A549 (cell line): ENCODE measurements at regions not wholly inside any gene's neighbourhood (a gene's known extent, or its start where the extent isn't known, plus 50 kb on each side); places are given as distances from the start of the nearest gene placed in this dataset.

Experiments used
- ATAC-seq, 2 experiments: fragments of 200-7000 bp in 1 of 2; fragments of >200 bp in 1 of 2; cut with Nextera tagmentation in 1 of 2; cut with Tn5 transposase in 1 of 2; 3 replicates each; pipeline versions ENCODE4 v1.8.0 to v1.9.1; 2018 to 2020; ENCODE audit warnings: mild to moderate bottlenecking in 1 of 2, moderate library complexity in 1 of 2
- CTCF ChIA-PET: fragments of 300-600 bp; sonication (Branson Sonifier 250); formaldehyde crosslinking; extraction: SDS; loops from one replicate; lab custom pipeline; 2021; ENCODE audit warnings: antibody characterized with exemption, inconsistent platforms; lab: Yijun Ruan, JAX
- POLR2A ChIA-PET: fragments of 350-600 bp; formaldehyde crosslinking; extraction: SDS; loops from one replicate; lab custom pipeline; 2021; ENCODE audit warnings: antibody characterized with exemption, inconsistent platforms; lab: Yijun Ruan, JAX
- DNase-seq, 2 experiments: peaks; one replicate each; pipeline versions ENCODE4 v3.0.0 to v3.0.0-alpha.2; 2011 to 2016; ENCODE audit warnings: low read depth in 1 of 2, low spot score in 1 of 2
- FAIRE-seq: peaks from 2 replicates; lab custom pipeline; 2011; peaks lifted over from hg19 to GRCh38; lab: Jason Lieb, UNC
- H3K27ac ChIP-seq, 2 experiments: fragments of >200 bp; sonication (Bioruptor Twin); formaldehyde crosslinking; 3 replicates each; pipeline ENCODE4 v1.5.1; 2016 to 2017
- H3K4me1 ChIP-seq: fragments of >200 bp; sonication (Bioruptor Twin); formaldehyde crosslinking; 3 replicates; pipeline ENCODE4 v1.6.1; 2016
- H3K4me2 ChIP-seq: fragments of >200 bp; sonication (Bioruptor Twin); formaldehyde crosslinking; 3 replicates; pipeline ENCODE4 v1.6.1; 2016
- H3K4me3 ChIP-seq: fragments of >200 bp; sonication (Bioruptor Twin); formaldehyde crosslinking; 3 replicates; pipeline ENCODE4 v1.5.1; 2016
- H3K9me3 ChIP-seq: fragments of >200 bp; sonication (Bioruptor Twin); formaldehyde crosslinking; 3 replicates; pipeline ENCODE4 v1.6.1; 2016
- BHLHE40 ChIP-seq: IDR thresholded peaks from 2 replicates; pipeline ENCODE4 v1.6.1; 2012; ENCODE audit warnings: low read depth, low read length, inconsistent platforms
- CBX8 ChIP-seq: fragments of 200-600 bp; sonication (generic); IDR thresholded peaks from 2 replicates; pipeline ENCODE4 v1.6.1; 2016
- CHD2 ChIP-seq: fragments of 150-350 bp; IDR thresholded peaks from 2 replicates; pipeline ENCODE4 v1.6.1; 2014; ENCODE audit warnings: low read length; ENCODE audit not compliant: partially characterized antibody
- CHD4 ChIP-seq: fragments of 200-600 bp; sonication (generic); IDR thresholded peaks from 2 replicates; pipeline ENCODE4 v1.6.1; 2016; ENCODE audit warnings: antibody characterized with exemption, mild to moderate bottlenecking, borderline replicate concordance
- EHMT2 ChIP-seq: fragments of 200-600 bp; sonication (generic); IDR thresholded peaks from 2 replicates; pipeline ENCODE4 v1.6.1; 2016; ENCODE audit warnings: antibody characterized with exemption, low read depth, mild to moderate bottlenecking, moderate library complexity
- ESRRA ChIP-seq: fragments of 150-350 bp; IDR thresholded peaks from 2 replicates; pipeline ENCODE4 v1.6.1; 2014; ENCODE audit warnings: mild to moderate bottlenecking, low read length, borderline replicate concordance
- FOXS1 ChIP-seq: fragments of 250-450 bp; sonication (Bioruptor Pico); IDR thresholded peaks from 2 replicates; pipeline ENCODE4 v1.5.0; 2020; ENCODE audit warnings: mild to moderate bottlenecking, moderate library complexity
- GATA3 ChIP-seq: IDR thresholded peaks from 2 replicates; pipeline ENCODE4 v1.6.1; 2012; ENCODE audit warnings: borderline replicate concordance
- HOXA7 ChIP-seq: fragments of 250-450 bp; sonication (Bioruptor Pico); IDR thresholded peaks from 2 replicates; pipeline ENCODE4 v1.5.0; 2020; ENCODE audit warnings: mild to moderate bottlenecking, moderate library complexity
- HOXB13 ChIP-seq: fragments of 250-450 bp; sonication (Bioruptor Pico); IDR thresholded peaks from 2 replicates; pipeline ENCODE4 v1.5.0; 2020; ENCODE audit warnings: low read depth, mild to moderate bottlenecking, moderate library complexity
- KDM1A ChIP-seq: fragments of 200-600 bp; sonication (generic); IDR thresholded peaks from 2 replicates; pipeline ENCODE4 v1.6.1; 2016; ENCODE audit warnings: low read depth, mild to moderate bottlenecking
- MAZ ChIP-seq: fragments of 150-350 bp; IDR thresholded peaks from 2 replicates; pipeline ENCODE4 v1.6.1; 2014; ENCODE audit warnings: antibody characterized with exemption, low read depth, low read length, borderline replicate concordance
- POLR2A ChIP-seq: IDR thresholded peaks from 2 replicates; pipeline ENCODE4 v1.6.1; 2012; ENCODE audit warnings: mild to moderate bottlenecking, low read length
- RAD21 ChIP-seq, 2 experiments: fragments of >200 bp in 1 of 2; sonication (Bioruptor Twin) in 1 of 2; formaldehyde crosslinking in 1 of 2; IDR thresholded peaks in 1 of 2; conservative IDR thresholded peaks in 1 of 2; 2 replicates in 1 of 2; 3 replicates in 1 of 2; pipeline ENCODE4 v1.6.1; 2012 to 2018; ENCODE audit warnings: inconsistent platforms in 1 of 2
- RFX5 ChIP-seq: fragments of 450-650 bp; IDR thresholded peaks from 2 replicates; pipeline ENCODE4 v1.7.1; 2014; ENCODE audit warnings: antibody characterized with exemption, mild to moderate bottlenecking, moderate library complexity
- RNF2 ChIP-seq: fragments of 200-600 bp; sonication (generic); IDR thresholded peaks from 2 replicates; pipeline ENCODE4 v1.6.1; 2016; ENCODE audit warnings: low read depth, mild to moderate bottlenecking, antibody characterized with exemption, moderate library complexity, borderline replicate concordance
- SMC3 ChIP-seq: fragments of >200 bp; sonication (Bioruptor Twin); formaldehyde crosslinking; IDR thresholded peaks from 3 replicates; pipeline ENCODE4 v1.6.1; 2018; ENCODE audit warnings: inconsistent platforms
- SREBF2 ChIP-seq: fragments of 450-650 bp; IDR thresholded peaks from 2 replicates; pipeline ENCODE4 v1.6.1; 2014; ENCODE audit warnings: mild to moderate bottlenecking, moderate library complexity
- ZC3H11A ChIP-seq: fragments of 450-650 bp; IDR thresholded peaks from 2 replicates; pipeline ENCODE4 v1.6.1; 2014; ENCODE audit warnings: antibody characterized with exemption, mild to moderate bottlenecking
- ZNF302 ChIP-seq: fragments of 250-450 bp; sonication (Bioruptor Pico); IDR thresholded peaks from 2 replicates; pipeline ENCODE4 v1.9.0; 2021; ENCODE audit warnings: inconsistent platforms, mild to moderate bottlenecking, moderate library complexity
- ZSCAN20 ChIP-seq: fragments of 250-450 bp; sonication (Bioruptor Pico); IDR thresholded peaks from 2 replicates; pipeline ENCODE4 v1.8.0; 2022; ENCODE audit warnings: mild to moderate bottlenecking, moderate library complexity
- WGBS: methylation state at CpG from one replicate; pipeline ENCODE4 v1.1.6; 2017; ENCODE audit errors: missing lambda C conversion rate; 5-methylcytosine and 5-hydroxymethylcytosine counted together
- TF ChIP-seq, protein P1 (sequence below): IDR thresholded peaks from 2 replicates; pipeline ENCODE4 v1.6.1; 2012; ENCODE audit warnings: low read depth, borderline replicate concordance
- TF ChIP-seq, protein P2 (sequence below): fragments of 250-450 bp; sonication (Bioruptor Pico); IDR thresholded peaks from 2 replicates; pipeline ENCODE4 v1.5.0; 2021; ENCODE audit warnings: mild to moderate bottlenecking, moderate library complexity, borderline replicate concordance
- TF ChIP-seq, protein P3 (sequence below): fragments of >200 bp; sonication (Bioruptor Twin); formaldehyde crosslinking; IDR thresholded peaks from 3 replicates; pipeline ENCODE4 v1.5.1; 2016
- TF ChIP-seq, protein P4 (sequence below): fragments of 250-450 bp; sonication (Bioruptor Pico); IDR thresholded peaks from 2 replicates; pipeline ENCODE4 v1.5.0; 2020; ENCODE audit warnings: low read depth, mild to moderate bottlenecking, moderate library complexity
- TF ChIP-seq, protein P5 (sequence below): IDR thresholded peaks from 2 replicates; pipeline ENCODE4 v1.6.1; 2012
- TF ChIP-seq, protein P6 (sequence below): fragments of 150-350 bp; IDR thresholded peaks from 2 replicates; pipeline ENCODE4 v1.6.1; 2014; ENCODE audit warnings: low read depth, mild to moderate bottlenecking, low read length
- TF ChIP-seq, protein P7 (sequence below): IDR thresholded peaks from 2 replicates; pipeline ENCODE4 v1.6.1; 2012

DNA sequence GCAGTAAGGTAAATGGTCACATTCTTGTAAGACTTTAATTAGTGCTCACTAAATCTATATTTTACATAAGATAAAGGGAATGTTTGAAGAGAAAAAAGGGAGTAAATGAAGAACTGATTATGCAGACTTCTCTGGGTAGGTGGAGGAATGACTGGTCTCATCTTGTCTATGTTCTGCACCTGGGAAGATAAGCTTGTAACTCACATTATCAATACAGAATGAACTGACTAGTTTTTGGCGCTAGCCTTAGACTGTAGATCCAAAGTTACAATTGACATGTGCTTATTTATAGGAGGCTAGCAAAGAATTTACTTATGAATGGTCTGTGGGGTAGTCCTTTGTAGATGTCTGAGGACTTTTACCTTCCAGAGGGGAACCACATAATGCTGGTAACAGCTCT, 214.9 kb upstream of the RAB4A start:
- no peak overlapping the region for H3K27ac ChIP-seq
- H3K4me3 ChIP-seq, result no peak overlapping the region
- peaks cover 2% of the 10 kb centered on the region; the same call in 1 of the 3 replicates for H3K9me3 ChIP-seq
- WGBS, result 89% methylated on average over 1 of the region's 1 CpG
- no peaks in the 10 kb centered on the region for H3K4me1 ChIP-seq
- POLR2A ChIA-PET, result no interaction called here
- H3K4me2 ChIP-seq, result no peak overlapping the region
- no peak for FAIRE-seq
- TF ChIP-seq, protein P1, sequence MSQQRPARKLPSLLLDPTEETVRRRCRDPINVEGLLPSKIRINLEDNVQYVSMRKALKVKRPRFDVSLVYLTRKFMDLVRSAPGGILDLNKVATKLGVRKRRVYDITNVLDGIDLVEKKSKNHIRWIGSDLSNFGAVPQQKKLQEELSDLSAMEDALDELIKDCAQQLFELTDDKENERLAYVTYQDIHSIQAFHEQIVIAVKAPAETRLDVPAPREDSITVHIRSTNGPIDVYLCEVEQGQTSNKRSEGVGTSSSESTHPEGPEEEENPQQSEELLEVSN, result no peak
- TF ChIP-seq RAD21 (conservative IDR thresholded peaks at IDR 0.05 in 1 of 2, IDR thresholded peaks at IDR 0.05 in 1 of 2) (no peak), POLR2A (no peak), GATA3 (no peak), CHD4 (no peak), CHD2 (no peak), FOXS1 (CRISPR knock-in tag) (no peak), ZNF302 (CRISPR knock-in tag) (no peak), CBX8 (no peak)
- TF ChIP-seq, protein P2, sequence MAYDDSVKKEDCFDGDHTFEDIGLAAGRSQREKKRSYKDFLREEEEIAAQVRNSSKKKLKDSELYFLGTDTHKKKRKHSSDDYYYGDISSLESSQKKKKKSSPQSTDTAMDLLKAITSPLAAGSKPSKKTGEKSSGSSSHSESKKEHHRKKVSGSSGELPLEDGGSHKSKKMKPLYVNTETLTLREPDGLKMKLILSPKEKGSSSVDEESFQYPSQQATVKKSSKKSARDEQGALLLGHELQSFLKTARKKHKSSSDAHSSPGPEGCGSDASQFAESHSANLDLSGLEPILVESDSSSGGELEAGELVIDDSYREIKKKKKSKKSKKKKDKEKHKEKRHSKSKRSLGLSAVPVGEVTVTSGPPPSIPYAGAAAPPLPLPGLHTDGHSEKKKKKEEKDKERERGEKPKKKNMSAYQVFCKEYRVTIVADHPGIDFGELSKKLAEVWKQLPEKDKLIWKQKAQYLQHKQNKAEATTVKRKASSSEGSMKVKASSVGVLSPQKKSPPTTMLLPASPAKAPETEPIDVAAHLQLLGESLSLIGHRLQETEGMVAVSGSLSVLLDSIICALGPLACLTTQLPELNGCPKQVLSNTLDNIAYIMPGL (CRISPR knock-in tag), result no peak
- TF ChIP-seq, protein P3, sequence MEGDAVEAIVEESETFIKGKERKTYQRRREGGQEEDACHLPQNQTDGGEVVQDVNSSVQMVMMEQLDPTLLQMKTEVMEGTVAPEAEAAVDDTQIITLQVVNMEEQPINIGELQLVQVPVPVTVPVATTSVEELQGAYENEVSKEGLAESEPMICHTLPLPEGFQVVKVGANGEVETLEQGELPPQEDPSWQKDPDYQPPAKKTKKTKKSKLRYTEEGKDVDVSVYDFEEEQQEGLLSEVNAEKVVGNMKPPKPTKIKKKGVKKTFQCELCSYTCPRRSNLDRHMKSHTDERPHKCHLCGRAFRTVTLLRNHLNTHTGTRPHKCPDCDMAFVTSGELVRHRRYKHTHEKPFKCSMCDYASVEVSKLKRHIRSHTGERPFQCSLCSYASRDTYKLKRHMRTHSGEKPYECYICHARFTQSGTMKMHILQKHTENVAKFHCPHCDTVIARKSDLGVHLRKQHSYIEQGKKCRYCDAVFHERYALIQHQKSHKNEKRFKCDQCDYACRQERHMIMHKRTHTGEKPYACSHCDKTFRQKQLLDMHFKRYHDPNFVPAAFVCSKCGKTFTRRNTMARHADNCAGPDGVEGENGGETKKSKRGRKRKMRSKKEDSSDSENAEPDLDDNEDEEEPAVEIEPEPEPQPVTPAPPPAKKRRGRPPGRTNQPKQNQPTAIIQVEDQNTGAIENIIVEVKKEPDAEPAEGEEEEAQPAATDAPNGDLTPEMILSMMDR, result no peak
- CTCF ChIA-PET, result interaction anchor here (1.2 kb wide), 1 partner anchor 11 kb away, joined by 3 read pairs; no protein-coding TSS in a partner anchor
- no peak for ATAC-seq
- no peak for DNase-seq

DNA sequence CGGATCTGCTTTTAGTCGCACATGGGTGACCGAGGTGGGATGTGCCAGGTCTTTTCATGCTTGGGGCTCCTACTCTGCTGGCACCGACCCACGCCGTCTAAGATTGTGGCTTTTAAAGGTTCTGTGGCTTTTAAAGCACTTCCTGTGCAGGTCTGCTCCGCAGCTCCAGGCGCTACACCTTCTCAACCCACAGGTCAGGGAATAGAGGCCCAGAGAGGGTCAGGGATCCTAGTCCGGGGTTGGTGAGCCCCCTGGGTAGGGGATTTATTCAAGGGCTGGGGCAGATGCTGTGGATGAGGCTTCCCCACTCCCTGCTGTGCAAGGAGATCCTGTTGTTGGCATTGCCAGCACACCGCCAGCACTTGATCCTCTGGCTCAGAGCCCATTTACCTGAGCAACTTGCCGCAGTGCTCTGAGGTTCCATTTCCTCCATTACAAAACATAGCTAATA, 212.8 kb upstream of the RAB4A start:
- no peak for DNase-seq
- 82% methylated on average over 11 of the region's 11 CpGs for WGBS
- TF ChIP-seq, protein P4, sequence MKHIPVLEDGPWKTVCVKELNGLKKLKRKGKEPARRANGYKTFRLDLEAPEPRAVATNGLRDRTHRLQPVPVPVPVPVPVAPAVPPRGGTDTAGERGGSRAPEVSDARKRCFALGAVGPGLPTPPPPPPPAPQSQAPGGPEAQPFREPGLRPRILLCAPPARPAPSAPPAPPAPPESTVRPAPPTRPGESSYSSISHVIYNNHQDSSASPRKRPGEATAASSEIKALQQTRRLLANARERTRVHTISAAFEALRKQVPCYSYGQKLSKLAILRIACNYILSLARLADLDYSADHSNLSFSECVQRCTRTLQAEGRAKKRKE (CRISPR knock-in tag), result no peak
- no peak overlapping the region for H3K27ac ChIP-seq
- ATAC-seq, result no peak
- no peak overlapping the region for H3K4me2 ChIP-seq
- H3K4me3 ChIP-seq, result no peak overlapping the region
- no peaks in the 10 kb centered on the region; the same call in 2 of the 3 replicates for H3K4me1 ChIP-seq
- H3K9me3 ChIP-seq, result no peaks in the 10 kb centered on the region
- CTCF ChIA-PET, result no interaction called here
- POLR2A ChIA-PET, result no interaction called here
- no peak for FAIRE-seq

DNA sequence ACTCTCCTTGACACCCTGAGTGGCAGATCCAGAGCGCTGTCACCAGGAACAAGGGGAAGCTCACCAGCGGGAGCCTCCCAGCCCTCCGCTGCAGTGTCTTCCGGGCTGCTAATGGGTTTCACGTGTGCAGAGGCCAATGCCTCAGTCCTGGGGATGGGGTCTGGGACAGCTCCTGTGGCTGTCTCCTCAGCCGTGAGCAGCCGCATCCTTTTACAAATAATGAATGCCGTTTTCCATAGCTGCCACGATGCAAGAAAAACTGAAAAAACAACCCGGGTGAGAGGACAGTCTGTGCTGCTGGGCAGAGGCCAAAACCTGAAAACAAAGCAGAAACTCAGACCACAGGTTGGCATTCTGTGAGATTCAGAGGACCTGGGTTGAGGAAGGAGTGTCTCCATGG, 212.2 kb upstream of the RAB4A start:
- TF ChIP-seq MAZ (no peak), BHLHE40 (no peak), POLR2A (no peak), ZC3H11A (no peak), ZSCAN20 (CRISPR knock-in tag) (no peak), RAD21 (conservative IDR thresholded peaks at IDR 0.05 in 1 of 2, IDR thresholded peaks at IDR 0.05 in 1 of 2) (no peak), SREBF2 (no peak), KDM1A (no peak), RFX5 (no peak), HOXB13 (no peak), ESRRA (no peak), HOXA7 (CRISPR knock-in tag) (no peak), RNF2 (no peak), SMC3 (no peak), EHMT2 (no peak)
- TF ChIP-seq, protein P5, sequence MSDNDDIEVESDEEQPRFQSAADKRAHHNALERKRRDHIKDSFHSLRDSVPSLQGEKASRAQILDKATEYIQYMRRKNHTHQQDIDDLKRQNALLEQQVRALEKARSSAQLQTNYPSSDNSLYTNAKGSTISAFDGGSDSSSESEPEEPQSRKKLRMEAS, result no peak
- TF ChIP-seq, protein P6, sequence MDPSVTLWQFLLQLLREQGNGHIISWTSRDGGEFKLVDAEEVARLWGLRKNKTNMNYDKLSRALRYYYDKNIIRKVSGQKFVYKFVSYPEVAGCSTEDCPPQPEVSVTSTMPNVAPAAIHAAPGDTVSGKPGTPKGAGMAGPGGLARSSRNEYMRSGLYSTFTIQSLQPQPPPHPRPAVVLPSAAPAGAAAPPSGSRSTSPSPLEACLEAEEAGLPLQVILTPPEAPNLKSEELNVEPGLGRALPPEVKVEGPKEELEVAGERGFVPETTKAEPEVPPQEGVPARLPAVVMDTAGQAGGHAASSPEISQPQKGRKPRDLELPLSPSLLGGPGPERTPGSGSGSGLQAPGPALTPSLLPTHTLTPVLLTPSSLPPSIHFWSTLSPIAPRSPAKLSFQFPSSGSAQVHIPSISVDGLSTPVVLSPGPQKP, result no peak
- TF ChIP-seq, protein P7, sequence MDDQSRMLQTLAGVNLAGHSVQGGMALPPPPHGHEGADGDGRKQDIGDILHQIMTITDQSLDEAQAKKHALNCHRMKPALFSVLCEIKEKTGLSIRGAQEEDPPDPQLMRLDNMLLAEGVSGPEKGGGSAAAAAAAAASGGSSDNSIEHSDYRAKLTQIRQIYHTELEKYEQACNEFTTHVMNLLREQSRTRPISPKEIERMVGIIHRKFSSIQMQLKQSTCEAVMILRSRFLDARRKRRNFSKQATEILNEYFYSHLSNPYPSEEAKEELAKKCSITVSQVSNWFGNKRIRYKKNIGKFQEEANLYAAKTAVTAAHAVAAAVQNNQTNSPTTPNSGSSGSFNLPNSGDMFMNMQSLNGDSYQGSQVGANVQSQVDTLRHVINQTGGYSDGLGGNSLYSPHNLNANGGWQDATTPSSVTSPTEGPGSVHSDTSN, result no peak
- no peaks in the 10 kb centered on the region for H3K9me3 ChIP-seq
- H3K4me3 ChIP-seq, result no peak overlapping the region
- ATAC-seq, result no peak
- H3K27ac ChIP-seq, result no peak overlapping the region
- whole genome bisulfite sequencing, result 91% methylated on average over 8 of the region's 10 CpGs
- ChIA-PET CTCF (no interaction called here), POLR2A (no interaction called here)
- no peak overlapping the region for H3K4me2 ChIP-seq
- FAIRE-seq, result no peak
- no peak for DNase-seq
- H3K4me1 ChIP-seq, result peaks cover 4% of the 10 kb centered on the region; the same call in 2 of the 3 replicates
